AG04450 (cell line): ENCODE measurements at regions not wholly inside any gene's neighbourhood (a gene's known extent, or its start where the extent isn't known, plus 50 kb on each side); places are given as distances from the start of the nearest gene placed in this dataset.
"Not testable (repeated sequence)": the region's sequence is repeated elsewhere in the genome, so short reads cannot be mapped to it uniquely, and the experiment has no call there.

Experiments used
- CTCF ChIA-PET: fragments of 300-600, 350-600 bp; formaldehyde crosslinking; extraction: SDS; loops from one replicate; lab custom pipeline; 2022; ENCODE audit warnings: antibody characterized with exemption, inconsistent platforms; lab: Charles Lee
- POLR2A ChIA-PET: fragments of 350-600 bp; formaldehyde crosslinking; extraction: SDS; loops from one replicate; lab custom pipeline; 2021; ENCODE audit warnings: antibody characterized with exemption, inconsistent platforms; lab: Yijun Ruan, JAX
- DNase-seq: peaks from one replicate; pipeline ENCODE4 v3.0.0-alpha.2; 2011; ENCODE audit warnings: low read depth, low spot score
- H3K27ac ChIP-seq: one replicate; pipeline ENCODE4 v1.5.1; 2012; ENCODE audit warnings: low read depth, low read length, control low read depth
- H3K27me3 ChIP-seq: one replicate; pipeline ENCODE4 v1.6.0; 2012; ENCODE audit warnings: low read length; ENCODE audit not compliant: control insufficient read depth, insufficient read depth
- H3K4me3 ChIP-seq: 2 replicates; pipeline ENCODE4 v1.5.1; 2011; ENCODE audit warnings: mild to moderate bottlenecking, low read depth, low read length, control low read depth
- H3K9me3 ChIP-seq: 2 replicates; pipeline ENCODE4 v1.5.1; 2012; ENCODE audit warnings: low read length; ENCODE audit not compliant: control insufficient read depth, insufficient read depth
- TF ChIP-seq, protein P1 (sequence below): IDR thresholded peaks from 2 replicates; pipeline ENCODE4 v1.5.1; 2011; ENCODE audit warnings: low read depth, low read length, control low read depth, inconsistent platforms

GRCh38 chr3:127417709-127418559 lies 130.1 kb upstream of the PRR20G start:
- Histone ChIP-seq H3K9me3 (no peaks in the 10 kb centered on the region), H3K27ac (no peak overlapping the region), H3K27me3 (peaks cover 25% of the 10 kb centered on the region), H3K4me3 (no peak overlapping the region)
- TF ChIP-seq, protein P1, sequence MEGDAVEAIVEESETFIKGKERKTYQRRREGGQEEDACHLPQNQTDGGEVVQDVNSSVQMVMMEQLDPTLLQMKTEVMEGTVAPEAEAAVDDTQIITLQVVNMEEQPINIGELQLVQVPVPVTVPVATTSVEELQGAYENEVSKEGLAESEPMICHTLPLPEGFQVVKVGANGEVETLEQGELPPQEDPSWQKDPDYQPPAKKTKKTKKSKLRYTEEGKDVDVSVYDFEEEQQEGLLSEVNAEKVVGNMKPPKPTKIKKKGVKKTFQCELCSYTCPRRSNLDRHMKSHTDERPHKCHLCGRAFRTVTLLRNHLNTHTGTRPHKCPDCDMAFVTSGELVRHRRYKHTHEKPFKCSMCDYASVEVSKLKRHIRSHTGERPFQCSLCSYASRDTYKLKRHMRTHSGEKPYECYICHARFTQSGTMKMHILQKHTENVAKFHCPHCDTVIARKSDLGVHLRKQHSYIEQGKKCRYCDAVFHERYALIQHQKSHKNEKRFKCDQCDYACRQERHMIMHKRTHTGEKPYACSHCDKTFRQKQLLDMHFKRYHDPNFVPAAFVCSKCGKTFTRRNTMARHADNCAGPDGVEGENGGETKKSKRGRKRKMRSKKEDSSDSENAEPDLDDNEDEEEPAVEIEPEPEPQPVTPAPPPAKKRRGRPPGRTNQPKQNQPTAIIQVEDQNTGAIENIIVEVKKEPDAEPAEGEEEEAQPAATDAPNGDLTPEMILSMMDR = no peak
- POLR2A ChIA-PET = no interaction called here
- CTCF ChIA-PET = no interaction called here
- DNase-seq = no peak

DNA sequence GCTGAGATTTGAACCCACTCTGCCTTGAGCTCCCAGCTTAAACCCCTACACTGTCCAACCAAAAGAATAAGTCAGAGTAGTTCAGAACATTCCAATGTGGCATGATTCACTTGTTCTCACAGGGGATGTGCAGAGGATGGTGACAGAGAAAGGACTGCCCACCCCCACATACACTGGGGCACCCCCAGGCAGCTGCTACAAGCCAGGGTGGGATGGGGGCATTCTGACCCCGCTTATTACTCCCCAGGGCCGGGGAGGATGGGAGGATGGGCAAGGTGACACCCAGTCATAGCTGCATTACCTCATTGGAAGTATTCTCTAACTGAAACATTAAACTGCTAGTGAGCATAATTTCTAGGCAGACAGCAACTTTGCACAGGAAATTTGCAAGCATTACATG lies 126.0 kb upstream of the PRR20G start:
- DNase-seq = no peak
- H3K4me3 ChIP-seq = no peak overlapping the region
- H3K9me3 ChIP-seq = no peaks in the 10 kb centered on the region
- H3K27me3 ChIP-seq = peaks cover 25% of the 10 kb centered on the region
- ChIA-PET POLR2A (no interaction called here), CTCF (no interaction called here)
- TF ChIP-seq, protein P1 = no peak
- H3K27ac ChIP-seq = no peak overlapping the region

DNA sequence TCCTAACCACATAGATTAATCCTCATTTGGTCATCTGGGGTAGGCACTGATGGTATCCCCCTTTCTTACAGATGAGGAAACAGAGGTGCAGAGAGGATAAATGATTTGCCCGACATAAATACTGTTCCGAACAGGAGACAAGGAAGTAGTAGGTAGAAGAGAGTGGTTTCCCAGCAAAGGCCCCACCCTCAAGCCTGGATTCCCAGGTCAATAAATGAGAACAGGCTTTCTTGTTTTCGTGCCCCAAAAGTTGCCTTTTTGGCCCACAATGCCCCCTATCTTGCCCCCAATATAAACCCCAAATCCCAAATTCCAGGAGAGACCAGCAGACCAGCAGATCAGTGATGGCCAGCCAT lies 125.5 kb upstream of the PRR20G start:
- Histone ChIP-seq H3K27me3 (peaks cover 21% of the 10 kb centered on the region), H3K4me3 (no peak overlapping the region), H3K9me3 (no peaks in the 10 kb centered on the region), H3K27ac (no peak overlapping the region)
- DNase-seq = no peak
- ChIA-PET POLR2A (no interaction called here), CTCF (no interaction called here)
- TF ChIP-seq, protein P1 = no peak

GRCh38 chr3:127412578-127413317 lies 124.9 kb upstream of the PRR20G start:
- peaks cover 16% of the 10 kb centered on the region for H3K27me3 ChIP-seq
- no peak for DNase-seq
- TF ChIP-seq, protein P1 = no peak

GRCh38 chr3:127411875-127412274 lies 124.0 kb upstream of the PRR20G start:
- H3K4me3 ChIP-seq, CTCF ChIA-PET, DNase-seq, H3K27ac ChIP-seq, H3K9me3 ChIP-seq, POLR2A ChIA-PET: not testable (repeated sequence)
- peaks cover 13% of the 10 kb centered on the region for H3K27me3 ChIP-seq

More at GRCh38 chr3:127412578-127413317, 124.9 kb upstream of the PRR20G start:
- Histone ChIP-seq H3K9me3 (no peaks in the 10 kb centered on the region), H3K27ac (no peak overlapping the region), H3K4me3 (no peak overlapping the region)
- POLR2A ChIA-PET = no interaction called here
- CTCF ChIA-PET = no interaction called here
